GM19023 (cell line): ENCODE measurements at regions not wholly inside any gene's neighbourhood (a gene's known extent, or its start where the extent isn't known, plus 50 kb on each side); places are given as distances from the start of the nearest gene placed in this dataset.
"Not testable (repeated sequence)": the region's sequence is repeated elsewhere in the genome, so short reads cannot be mapped to it uniquely, and the experiment has no call there.

ENCODE experiments used
- ATAC-seq: cut with Tn5 transposase; IDR thresholded peaks from one replicate; pipeline ENCODE4 v1.9.1; 2021; ENCODE audit warnings: mild to moderate bottlenecking, moderate library complexity; ENCODE audit not compliant: unreplicated experiment

DNA sequence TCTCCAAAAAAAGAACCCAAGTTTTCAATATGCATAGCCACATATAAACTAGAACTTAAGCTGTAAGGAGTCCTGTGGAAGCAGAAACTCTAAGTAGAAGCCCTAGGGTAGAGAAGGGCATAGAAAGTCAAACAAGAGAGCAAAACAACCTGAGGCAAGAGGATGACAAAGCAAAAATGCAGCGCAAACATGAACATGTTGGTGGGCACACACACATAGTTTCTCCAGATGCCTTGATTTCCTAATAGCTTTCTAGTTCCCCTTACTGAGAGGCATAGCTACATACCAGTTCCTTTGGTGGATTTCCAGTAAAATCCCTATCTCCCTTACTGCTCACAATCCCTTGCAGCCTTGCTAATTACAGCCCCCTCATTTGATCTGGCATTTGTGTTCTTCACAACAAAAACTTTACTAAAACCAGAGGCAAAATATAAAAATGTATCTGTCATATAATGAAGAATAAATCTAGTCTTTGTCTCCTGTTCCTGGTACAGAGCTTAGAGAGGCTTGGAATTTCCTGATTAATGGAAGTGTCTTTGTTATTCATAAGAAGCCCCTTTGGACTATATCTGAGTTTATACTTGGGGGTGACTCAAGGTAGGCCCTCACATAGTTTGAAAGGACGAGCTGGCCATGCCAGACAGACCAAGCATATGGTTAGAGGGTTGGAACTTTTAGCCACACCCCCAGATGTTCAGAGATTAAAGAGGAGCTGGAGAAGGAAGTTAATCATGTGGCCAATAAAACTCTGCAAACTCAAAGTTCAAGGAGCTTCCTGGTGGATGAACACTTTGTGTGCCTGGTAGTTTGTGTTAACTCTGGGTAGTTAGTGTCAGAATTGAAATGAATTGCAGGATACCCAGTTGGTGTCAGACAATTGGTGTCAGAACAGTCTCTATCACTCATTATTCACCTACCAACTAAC is 52.7 kb upstream of the ZCCHC13 start:
- ATAC-seq: no peak

DNA sequence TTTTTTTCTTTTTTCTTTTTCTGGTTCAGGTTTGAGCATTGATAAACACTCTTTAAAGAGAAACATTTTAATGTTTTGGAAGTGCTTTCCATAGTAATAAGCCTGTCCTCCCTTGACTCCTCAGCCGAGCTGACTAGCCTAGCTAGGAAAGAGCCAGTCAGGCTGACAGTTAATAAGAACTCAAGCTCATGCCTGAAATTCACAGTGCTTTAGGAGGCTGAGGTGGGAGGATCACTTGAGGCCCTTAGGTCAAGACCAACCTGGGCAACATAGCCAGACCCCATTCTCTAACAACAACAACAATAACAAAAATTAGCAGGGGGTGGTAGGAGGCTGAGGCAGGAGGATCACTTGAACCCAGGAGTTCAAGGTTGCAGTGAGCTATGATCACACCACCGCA is 53.4 kb upstream of the ZCCHC13 start:
- ATAC-seq: no peak

DNA sequence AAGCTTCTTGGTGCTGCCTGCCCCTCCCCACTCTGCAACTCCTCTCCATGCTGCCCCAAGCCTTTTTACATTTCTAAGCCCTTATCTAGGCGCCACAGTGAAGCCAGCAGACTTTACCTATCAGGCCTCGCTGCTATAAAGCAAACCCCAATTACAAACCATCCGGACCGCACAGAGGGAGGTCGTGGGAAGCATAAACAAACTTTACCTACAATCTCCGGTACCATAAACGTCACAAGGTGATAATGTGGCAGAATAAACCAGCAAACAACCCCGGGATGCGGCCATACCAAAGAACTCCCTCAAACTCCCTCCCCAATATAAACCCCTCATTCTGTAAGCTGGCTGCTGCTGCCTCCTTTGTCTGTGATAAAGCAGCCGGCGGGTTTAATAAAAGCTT is 54.0 kb upstream of the ZCCHC13 start:
- ATAC-seq: no peak

DNA sequence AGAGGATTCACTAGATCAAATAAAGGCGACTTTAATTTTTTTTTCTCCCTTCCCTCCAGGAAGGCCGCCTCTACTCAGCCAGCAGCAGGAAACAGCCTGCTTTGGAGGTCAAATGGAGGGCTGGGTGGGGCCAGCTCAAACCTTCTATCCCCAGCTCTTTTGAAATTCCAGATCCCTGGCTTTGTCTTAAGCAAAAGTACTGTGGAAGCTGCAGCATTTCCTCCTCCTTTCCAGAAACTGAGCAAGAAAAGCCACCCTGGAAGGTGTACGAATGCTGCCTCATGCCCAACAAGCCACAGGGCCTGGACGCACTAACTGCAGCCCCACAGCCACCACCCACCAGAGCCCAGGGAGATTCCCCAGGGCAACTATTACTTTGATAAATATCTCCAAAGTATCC is 55.1 kb upstream of the ZCCHC13 start:
- ATAC-seq: no peak

DNA sequence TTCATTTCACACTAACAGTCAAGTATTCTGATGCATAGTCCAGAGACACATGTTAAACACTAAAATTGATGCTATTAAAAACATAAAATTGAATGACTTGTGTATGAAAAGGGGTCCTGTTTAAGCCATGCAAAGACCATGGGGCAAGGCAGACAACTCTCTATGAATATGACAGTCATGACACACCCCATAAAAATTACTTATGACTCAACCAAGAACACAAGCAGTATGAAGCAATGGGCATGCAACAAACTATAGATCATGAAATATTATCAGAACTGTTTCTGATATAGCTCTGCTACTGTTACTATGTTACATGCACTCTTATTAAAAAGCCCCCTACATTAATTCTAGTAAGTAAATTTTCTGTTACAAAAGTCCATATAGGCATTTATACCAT is 57.5 kb upstream of the ZCCHC13 start:
- no peak for ATAC-seq

DNA sequence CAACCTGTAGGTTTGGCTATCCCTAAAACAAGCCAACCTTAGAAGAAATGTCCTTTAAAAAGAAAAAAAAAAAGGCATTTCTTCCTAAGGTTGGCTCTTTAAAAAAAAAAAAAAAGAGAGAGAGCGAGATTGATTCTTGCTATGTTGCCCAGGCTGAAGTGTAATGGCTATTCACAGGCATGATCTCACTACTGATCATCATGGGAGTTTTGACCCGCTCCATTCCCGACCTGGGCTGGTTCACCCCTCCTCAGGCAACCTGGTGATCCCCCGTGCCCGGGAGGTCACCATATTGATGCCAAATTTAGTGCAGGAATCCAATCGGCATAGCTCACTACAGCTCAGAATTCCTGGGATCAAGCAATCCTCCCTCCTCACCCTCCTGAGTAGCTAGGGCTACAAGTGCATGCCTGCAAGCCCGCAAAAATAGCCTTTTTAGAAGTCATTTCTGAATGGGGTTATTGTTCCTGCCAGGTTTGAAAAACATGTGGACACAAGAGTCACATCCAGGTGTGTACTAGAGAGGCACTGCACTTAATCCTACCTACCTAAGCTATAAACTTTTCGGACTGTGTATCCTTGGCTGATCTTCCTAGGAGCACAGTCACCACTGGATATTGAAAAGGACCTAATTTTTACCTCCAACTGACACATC is 61.4 kb upstream of the ZCCHC13 start:
- ATAC-seq: no peak

DNA sequence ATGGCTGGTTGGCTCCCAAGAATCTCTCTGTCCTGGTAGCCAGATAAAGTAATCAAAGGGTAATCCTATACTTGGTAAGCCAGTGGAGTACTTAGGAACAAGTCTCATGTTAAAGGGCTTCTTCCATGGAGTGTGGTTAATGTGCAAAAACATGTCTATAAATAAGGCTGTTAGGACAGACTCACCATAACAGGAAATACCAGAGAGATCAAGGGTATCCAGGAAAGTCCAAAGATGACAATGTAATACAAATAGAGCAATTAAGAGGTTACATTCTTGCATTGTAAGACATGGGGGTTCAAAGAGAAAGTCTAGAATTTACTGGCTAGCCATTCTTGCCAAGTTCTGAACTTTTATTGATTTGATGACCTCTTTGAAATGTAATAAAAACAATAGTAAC is 61.9 kb upstream of the ZCCHC13 start:
- no peak for ATAC-seq

DNA sequence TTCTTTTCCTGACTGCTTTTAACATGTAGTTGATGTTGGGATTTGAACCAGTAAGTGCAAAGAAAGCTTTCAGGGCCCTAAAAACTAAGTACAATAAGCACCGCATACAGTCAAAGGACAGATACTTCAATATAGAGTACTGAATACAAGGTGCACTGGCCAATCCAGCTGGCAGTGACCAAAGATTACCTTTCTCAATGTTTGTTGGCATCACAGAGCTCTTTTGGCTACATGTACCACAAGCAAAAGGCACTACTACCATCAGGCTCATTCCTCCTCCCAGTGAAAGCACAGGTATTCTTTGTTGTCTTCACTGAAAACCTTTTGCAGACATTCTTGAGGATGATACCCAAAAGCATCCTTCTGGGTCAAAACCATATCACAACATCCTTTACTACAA is 65.2 kb upstream of the ZCCHC13 start:
- ATAC-seq: no peak

DNA sequence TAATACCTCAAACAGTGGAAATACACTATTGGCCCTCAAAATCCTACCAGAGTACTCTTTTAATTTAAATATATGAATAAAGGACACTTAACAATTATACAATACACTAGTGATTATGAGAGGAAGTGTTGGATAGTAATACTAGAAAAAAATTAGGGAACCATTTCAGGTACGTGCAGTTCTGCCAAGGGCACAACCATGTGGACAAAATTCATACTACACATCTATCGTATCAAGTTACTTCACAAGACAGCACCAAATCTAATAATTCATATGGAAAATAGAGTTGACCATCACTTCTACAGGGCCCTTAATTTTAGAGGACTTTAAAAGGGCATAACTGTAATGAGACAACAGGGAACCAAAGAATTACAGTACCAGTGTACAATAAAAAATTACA is 69.2 kb upstream of the ZCCHC13 start:
- ATAC-seq: no peak

DNA sequence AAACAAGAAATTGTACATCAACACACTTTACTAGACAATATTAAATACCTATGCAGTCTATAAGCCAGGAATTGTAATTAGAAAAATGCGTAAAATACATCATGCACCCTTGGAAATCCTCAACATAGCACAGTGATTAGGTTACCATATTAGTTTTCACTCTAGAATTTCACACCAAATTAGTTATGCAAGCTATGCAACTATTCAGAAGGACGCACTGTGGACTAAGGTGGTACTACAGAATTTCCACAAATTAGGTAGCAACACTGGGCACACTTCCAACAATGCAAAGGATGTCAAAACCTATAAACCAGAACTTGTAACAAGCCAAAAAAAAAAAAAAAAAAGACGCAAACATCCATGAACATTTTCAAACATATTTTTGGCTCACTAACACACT is 71.1 kb upstream of the ZCCHC13 start:
- ATAC-seq: no peak

DNA sequence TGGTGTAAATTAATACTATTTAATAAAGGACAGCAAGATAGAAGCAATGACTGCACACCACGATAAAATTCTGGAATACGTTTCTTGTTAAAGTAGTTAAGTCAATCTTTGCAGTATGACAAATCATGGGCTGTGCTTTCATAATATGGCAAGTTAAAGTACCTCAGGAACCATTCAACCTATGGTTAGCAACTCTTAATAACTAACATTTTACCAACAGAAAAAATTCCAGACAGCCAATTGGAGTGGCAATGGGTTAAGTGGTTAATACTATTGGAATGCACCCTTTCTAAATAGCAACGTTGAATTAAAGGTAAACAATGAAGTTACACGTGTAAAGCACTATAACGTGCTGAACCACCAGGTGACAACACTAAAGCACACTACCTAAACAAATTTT is 72.4 kb upstream of the ZCCHC13 start:
- ATAC-seq: no peak

DNA sequence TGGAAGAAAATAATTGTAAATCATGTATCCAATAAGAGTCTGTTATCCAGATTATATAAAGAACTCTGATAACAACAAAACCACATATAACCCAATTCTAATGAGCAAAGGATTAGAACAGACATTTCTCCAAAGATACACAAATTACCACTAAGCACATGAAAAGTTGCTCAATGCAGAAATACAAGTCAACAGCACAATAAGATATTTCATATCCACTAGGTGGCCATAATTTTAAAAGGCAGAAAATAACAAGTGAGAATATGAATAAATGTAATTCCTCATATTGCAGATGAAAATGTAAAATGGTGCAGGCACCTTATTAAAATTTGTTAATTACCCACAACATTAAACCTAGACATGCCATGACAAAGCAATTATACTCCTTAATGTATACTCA is 73.9 kb upstream of the ZCCHC13 start:
- ATAC-seq: no peak

DNA sequence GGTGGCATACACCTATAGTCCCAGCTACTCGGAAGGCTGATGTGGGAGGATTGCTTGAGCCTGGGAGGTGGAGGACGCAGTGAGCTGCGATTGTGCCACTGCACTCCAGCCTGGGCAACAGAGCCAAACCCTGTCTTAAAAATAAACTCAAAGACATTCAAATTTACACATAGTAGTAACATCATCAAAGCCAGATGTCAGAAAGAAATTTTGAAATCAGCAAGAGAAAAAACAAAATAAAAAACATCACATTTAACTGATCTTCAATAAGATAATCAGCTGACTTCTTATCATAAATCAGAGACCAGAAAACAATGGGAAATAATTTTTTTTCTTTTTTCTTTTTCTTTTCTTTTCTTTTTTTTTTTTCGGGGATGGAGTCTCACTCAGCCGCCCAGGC is 78.9 kb upstream of the ZCCHC13 start:
- no peak for ATAC-seq

DNA sequence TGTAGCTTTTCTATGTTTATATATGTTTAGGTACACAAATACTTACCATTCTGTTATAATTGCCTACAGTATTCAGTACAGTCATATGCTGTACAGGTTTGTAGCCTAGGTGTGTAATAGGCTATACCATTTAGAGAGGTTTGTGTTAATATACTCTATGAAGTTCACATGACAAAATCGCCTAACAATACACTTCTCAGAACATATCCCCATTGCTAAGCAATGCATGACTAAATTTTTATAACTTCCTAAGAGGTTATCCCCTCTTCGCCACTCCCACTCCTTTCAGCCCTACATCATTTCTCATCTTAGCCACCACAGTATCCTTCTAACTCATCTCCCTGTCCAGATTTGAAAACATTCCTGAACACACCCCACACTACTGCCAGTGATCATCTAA is 83.7 kb upstream of the ZCCHC13 start:
- ATAC-seq: no peak

DNA sequence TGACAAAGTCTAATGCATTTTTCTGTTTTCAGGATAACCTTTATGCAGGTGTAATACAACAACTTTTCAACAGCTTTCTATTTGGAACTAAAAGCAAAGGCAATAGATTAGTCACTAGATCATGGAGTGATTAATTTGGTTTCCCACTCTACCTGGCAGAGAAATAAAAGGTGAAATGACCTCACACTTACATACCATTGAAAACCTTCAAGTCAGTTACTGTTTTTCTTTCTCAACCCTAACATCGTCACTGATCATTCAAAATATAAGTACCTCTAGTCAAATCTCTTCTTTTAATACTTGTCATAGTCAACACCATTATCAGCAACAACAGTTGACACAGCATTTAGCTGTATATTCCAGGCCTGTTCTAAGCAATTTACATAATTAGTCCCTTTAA is 85.1 kb upstream of the ZCCHC13 start:
- no peak for ATAC-seq

DNA sequence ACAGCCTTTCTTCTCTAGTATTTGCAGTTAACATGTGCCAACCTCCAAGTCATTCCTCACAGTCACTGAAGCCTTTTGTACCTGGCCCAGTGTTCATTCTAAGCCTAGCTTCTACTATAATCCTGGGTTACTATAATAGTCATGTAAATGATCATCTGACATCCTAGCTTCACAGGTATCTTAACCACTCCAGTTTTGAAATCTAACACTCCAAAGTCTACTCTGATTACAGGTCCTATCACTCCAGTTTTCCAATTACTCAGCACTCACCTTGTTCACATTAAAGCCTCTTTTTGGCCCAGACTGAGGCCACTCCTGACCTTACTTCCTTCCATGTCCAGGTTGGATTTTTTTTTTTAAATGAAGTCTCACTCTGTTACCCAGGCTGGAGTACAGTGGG is 87.6 kb upstream of the ZCCHC13 start:
- no peak for ATAC-seq

DNA sequence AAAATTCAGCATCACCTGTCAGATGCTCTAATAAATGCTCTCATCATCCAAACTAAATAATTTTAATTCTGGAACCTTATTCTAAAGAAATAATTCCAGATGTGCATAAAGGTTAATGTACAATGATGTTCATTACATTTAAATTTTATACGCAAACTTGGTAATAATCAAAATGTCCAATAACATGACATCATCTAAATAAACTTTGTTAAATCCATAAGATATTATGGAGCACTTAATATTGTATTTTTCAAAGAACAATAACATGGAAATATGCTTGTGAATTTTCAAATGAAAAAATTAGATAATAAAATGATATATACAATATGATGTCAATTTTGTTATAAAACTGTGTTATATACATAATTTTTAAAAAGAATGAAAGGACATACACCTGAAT is 92.1 kb upstream of the ZCCHC13 start:
- ATAC-seq: no peak

DNA sequence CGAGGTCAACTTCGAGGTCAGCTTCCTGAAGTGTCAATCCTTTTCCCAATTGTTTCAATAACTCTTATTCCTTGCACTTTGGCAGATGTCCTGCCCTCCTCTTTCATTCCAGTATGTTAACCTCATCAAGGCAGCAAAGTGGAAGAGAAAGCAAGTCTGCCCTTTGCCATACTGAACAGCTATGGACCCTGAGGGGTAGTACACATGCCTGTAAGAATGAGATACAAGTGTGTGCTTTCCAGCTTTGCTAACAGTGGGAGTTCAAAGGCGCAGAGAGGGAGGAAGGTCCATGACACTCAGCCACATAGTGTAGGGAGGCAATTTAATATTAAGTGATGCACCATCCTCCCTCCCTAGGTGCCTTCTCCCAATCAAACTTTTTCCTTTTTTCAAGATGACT is 96.4 kb upstream of the ZCCHC13 start:
- no peak for ATAC-seq

DNA sequence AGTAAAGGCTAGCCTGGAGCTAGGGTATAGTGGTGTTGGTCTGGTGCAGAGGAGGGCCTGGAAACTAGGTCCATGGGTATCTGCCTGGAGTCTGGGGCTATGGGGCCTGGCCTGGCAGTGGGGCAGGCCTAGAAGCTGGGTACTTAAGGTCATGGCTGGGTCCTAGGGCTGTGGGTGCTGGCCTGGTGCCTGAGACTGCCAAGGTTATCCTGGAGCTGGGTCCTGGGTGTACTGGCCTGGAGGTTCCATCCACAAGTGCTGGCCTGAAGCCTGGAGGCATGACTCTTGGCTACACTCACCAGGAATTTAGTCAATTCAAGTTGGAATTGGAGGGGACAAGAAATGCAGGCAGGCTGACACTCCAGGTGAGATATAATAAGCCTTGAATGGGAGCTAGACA is 108.4 kb upstream of the ZCCHC13 start:
- no peak for ATAC-seq

DNA sequence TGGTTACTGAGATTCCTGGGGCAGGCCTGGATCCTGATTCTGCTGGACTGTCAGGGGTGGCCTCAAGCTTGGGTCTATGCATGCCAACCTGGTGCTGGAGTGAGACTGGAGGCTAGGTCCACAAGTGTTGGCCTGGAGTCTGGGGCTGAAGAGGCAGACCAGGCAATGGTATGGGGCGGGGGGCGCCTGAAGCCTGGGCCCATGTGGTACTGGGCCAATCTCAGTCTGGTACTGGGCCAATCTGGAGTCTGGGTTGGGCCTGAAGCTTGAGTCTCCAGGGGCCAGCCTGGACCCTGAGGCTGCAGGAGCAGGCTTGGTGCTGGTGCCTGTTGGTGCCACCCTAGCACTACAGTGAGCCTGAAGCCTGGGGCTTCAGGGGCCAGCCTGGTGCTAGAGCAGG is 108.9 kb upstream of the ZCCHC13 start:
- ATAC-seq: no peak

DNA sequence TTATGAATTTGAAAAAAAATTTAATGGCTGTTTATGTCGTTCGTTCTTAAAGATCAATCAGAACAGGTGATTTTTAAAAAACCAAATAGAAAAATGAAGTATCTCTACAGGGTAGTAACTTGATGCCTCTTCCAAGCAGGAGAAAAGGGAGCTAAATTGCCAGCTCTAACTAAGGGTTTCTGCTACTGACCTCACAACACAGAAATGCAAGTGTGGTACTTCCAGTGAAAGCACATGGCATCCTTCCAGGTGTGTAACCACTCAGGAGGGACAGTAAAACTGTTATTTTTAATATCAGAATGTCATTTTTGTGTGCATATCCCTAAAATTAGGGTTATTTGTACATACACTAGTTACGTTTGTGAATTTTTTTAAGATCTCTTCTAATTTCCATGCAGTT is 116.8 kb upstream of the ZCCHC13 start:
- ATAC-seq: no peak

DNA sequence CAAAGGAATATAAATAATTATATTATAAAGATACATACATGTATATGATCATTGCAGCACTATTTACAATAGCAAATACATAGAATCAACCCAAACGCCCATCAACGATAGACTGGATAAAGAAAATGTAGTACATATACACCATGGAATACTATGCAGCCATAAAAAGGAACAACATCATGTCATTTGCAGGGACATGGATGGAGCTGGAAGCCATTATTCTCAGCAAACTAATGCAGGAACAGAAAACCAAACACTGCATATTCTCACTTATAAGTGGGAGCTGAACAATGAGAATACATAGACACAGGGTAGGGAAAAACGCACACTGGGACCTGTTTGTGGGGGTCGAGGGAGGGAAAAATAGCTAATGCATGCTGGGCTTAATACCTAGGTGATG is 120.9 kb upstream of the ZCCHC13 start:
- not testable (repeated sequence) for ATAC-seq

DNA sequence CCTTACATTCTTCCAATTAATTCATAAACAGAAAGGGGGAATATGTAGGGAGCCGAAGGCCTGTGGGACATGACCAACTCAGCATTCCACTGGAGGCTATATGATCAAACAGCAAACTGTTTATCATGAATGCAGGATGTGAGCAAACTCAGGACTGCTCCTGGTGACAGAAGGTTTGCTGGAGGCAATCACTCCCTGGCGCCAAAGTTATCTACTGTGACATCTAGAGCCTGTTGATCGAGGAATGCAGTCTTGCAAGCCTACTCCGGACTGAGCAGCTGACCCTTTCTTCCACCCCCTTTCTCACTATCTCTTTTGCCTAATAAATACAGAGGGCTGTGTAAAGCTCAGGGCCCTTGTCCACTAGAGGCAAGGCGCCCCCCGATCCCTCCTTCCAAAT is 122.0 kb upstream of the ZCCHC13 start:
- not testable (repeated sequence) for ATAC-seq
